CD14-positive monocyte (primary cell): ENCODE measurements at regions not wholly inside any gene's neighbourhood (a gene's known extent, or its start where the extent isn't known, plus 50 kb on each side); places are given as distances from the start of the nearest gene placed in this dataset.

Experiments
- DNase-seq, 3 donors: peaks; one replicate each; pipeline ENCODE4 v3.0.0-alpha.2; 2011 to 2022
- H2AFZ ChIP-seq: 2 replicates; pipeline ENCODE4 v1.6.0; 2012; ENCODE audit warnings: mild to moderate bottlenecking, low read depth, low read length, inconsistent platforms; ENCODE audit not compliant: insufficient read depth, poor library complexity, severe bottlenecking
- H3K27ac ChIP-seq, 2 donors: 1 replicate in 1 of 2; 2 replicates in 1 of 2; pipeline ENCODE4 v1.5.1; 2012 to 2013; ENCODE audit warnings: low read length in 2 of 2, control low read depth in 1 of 2, inconsistent platforms in 1 of 2, low read depth in 1 of 2, mild to moderate bottlenecking in 1 of 2
- H3K27me3 ChIP-seq, 2 donors: one replicate each; pipeline versions ENCODE4 v1.6.0 to v1.6.1; 2011 to 2013; ENCODE audit warnings: low read length in 2 of 2; ENCODE audit not compliant: control insufficient read depth in 2 of 2, insufficient read depth in 2 of 2
- H3K36me3 ChIP-seq, 2 donors: replicated peaks in 1 of 2; 1 replicate in 1 of 2; 2 replicates in 1 of 2; pipeline versions ENCODE4 v1.5.1 to v1.6.1; 2012 to 2013; ENCODE audit warnings: low read length in 2 of 2, control low read depth in 1 of 2, inconsistent platforms in 1 of 2, mild to moderate bottlenecking in 1 of 2; ENCODE audit not compliant: insufficient read depth in 2 of 2, control insufficient read depth in 1 of 2
- H3K4me1 ChIP-seq, 2 donors: 1 replicate in 1 of 2; 2 replicates in 1 of 2; pipeline versions ENCODE4 v1.5.1 to v1.6.1; 2012 to 2013; ENCODE audit warnings: low read length in 2 of 2, control low read depth in 1 of 2, inconsistent platforms in 1 of 2, mild to moderate bottlenecking in 1 of 2, moderate library complexity in 1 of 2; ENCODE audit not compliant: insufficient read depth in 2 of 2, control insufficient read depth in 1 of 2
- H3K4me2 ChIP-seq: replicated peaks from 2 replicates; pipeline ENCODE3; 2012; ENCODE audit warnings: low read length, moderate library complexity, mild to moderate bottlenecking; ENCODE audit not compliant: poor library complexity, severe bottlenecking; ENCODE audit errors: extremely low read depth
- H3K4me3 ChIP-seq, 3 experiments: fragments of 200-600 bp in 1 of 3; sonication (generic) in 1 of 3; replicated peaks in 1 of 3; 1 replicate in 2 of 3; 2 replicates in 1 of 3; pipeline ENCODE4 v1.5.1; 2011 to 2013; ENCODE audit warnings: low read length in 3 of 3, mild to moderate bottlenecking in 3 of 3, control low read depth in 2 of 3, low read depth in 2 of 3, inconsistent platforms in 1 of 3, moderate library complexity in 1 of 3
- H3K79me2 ChIP-seq: 2 replicates; pipeline ENCODE4 v1.6.0; 2012; ENCODE audit warnings: mild to moderate bottlenecking, control low read depth, inconsistent platforms, low read length, moderate library complexity; ENCODE audit not compliant: insufficient read depth
- H3K9ac ChIP-seq: 2 replicates; pipeline ENCODE4 v1.6.0; 2017; ENCODE audit warnings: low read length, mild to moderate bottlenecking; ENCODE audit not compliant: insufficient read depth, poor library complexity, severe bottlenecking
- H3K9me3 ChIP-seq, 2 donors: replicated peaks in 1 of 2; 1 replicate in 1 of 2; 2 replicates in 1 of 2; pipeline versions ENCODE4 v1.5.1 to v1.6.1; 2012 to 2013; ENCODE audit warnings: low read length in 2 of 2, control low read depth in 1 of 2; ENCODE audit not compliant: control insufficient read depth in 1 of 2, insufficient read depth in 1 of 2
- H4K20me1 ChIP-seq: 2 replicates; pipeline ENCODE4 v1.6.0; 2012; ENCODE audit warnings: mild to moderate bottlenecking, low read length, control low read depth, moderate library complexity; ENCODE audit not compliant: insufficient read depth
- H3K27ac Mint-ChIP-seq, 7 donors: one replicate each; pipeline ENCODE4 v1.8.0; 2020; ENCODE audit warnings: mild to moderate bottlenecking in 7 of 7, mixed read lengths in 7 of 7, moderate library complexity in 6 of 7, inconsistent platforms in 2 of 7
- H3K27me3 Mint-ChIP-seq, 3 donors: one replicate each; pipeline ENCODE4 v1.8.0; 2021 to 2022; ENCODE audit warnings: low read depth in 3 of 3, mild to moderate bottlenecking in 3 of 3, mixed read lengths in 3 of 3, moderate library complexity in 3 of 3, inconsistent platforms in 1 of 3
- H3K36me3 Mint-ChIP-seq, 2 donors: one replicate each; pipeline ENCODE4 v1.8.0; 2020; ENCODE audit warnings: mixed read lengths in 2 of 2, inconsistent platforms in 1 of 2, mild to moderate bottlenecking in 1 of 2
- H3K4me1 Mint-ChIP-seq: one replicate; pipeline ENCODE4 v1.8.0; 2020; ENCODE audit warnings: mild to moderate bottlenecking, mixed read lengths
- H3K4me3 Mint-ChIP-seq, 2 donors: one replicate each; pipeline ENCODE4 v1.8.0; 2020; ENCODE audit warnings: mild to moderate bottlenecking in 2 of 2, mixed read lengths in 2 of 2, moderate library complexity in 1 of 2
- H3K9me3 Mint-ChIP-seq, 7 donors: one replicate each; pipeline ENCODE4 v1.8.0; 2020 to 2022; ENCODE audit warnings: mixed read lengths in 7 of 7, mild to moderate bottlenecking in 6 of 7, moderate library complexity in 6 of 7, inconsistent platforms in 2 of 7
- WGBS: methylation state at CpG from one replicate; pipeline ENCODE4 v1.1.5; 2013; ENCODE audit warnings: missing lambda C conversion rate; ENCODE audit not compliant: insufficient coverage; 5-methylcytosine and 5-hydroxymethylcytosine counted together
- intact Hi-C, 2 donors: fragments of 100-400 bp; cut with micrococcal nuclease; formaldehyde crosslinking; loops; one replicate each; pipeline versions ENCODE4 v1.15.0 to v1.15.1; 2023
- TF ChIP-seq, protein P1 (sequence below): fragments of 200-600 bp; IDR thresholded peaks from one replicate; pipeline ENCODE4 v1.8.0; 2022; ENCODE audit warnings: antibody characterized with exemption, mild to moderate bottlenecking

GRCh38 chr18:65269375-65269774 lies 481.4 kb upstream of the CDH7 start:
- Mint-ChIP-seq H3K36me3 (no peaks in the 10 kb centered on the region), H3K4me1 (no peaks in the 10 kb centered on the region), H3K27me3 (no peaks in the 10 kb centered on the region)

DNA sequence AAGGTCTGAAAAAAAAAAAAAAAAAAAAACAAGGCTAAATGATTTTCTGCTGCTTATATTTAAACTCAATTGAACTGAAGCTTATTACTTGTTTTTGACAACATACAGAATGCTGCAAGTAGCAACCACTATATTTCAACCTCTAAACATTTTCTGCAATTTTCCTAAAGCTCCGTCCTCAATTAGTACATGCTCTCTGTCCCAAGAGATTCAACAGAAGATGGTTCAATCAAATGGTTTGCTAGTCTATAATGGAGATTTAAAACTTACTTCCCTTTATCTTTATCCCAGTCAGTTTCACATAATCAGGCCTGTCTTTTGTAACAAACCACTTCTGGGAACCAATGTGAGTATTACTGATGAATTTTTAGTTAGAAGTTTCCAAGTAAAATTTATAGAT lies 485.1 kb upstream of the CDH7 start:
- H4K20me1 ChIP-seq = no peaks in the 10 kb centered on the region
- H3K4me1 ChIP-seq = no peaks in the 10 kb centered on the region
- TF ChIP-seq, protein P1, sequence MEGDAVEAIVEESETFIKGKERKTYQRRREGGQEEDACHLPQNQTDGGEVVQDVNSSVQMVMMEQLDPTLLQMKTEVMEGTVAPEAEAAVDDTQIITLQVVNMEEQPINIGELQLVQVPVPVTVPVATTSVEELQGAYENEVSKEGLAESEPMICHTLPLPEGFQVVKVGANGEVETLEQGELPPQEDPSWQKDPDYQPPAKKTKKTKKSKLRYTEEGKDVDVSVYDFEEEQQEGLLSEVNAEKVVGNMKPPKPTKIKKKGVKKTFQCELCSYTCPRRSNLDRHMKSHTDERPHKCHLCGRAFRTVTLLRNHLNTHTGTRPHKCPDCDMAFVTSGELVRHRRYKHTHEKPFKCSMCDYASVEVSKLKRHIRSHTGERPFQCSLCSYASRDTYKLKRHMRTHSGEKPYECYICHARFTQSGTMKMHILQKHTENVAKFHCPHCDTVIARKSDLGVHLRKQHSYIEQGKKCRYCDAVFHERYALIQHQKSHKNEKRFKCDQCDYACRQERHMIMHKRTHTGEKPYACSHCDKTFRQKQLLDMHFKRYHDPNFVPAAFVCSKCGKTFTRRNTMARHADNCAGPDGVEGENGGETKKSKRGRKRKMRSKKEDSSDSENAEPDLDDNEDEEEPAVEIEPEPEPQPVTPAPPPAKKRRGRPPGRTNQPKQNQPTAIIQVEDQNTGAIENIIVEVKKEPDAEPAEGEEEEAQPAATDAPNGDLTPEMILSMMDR = no peak
- H3K36me3 ChIP-seq = no peaks in the 10 kb centered on the region
- Mint-ChIP-seq H3K27me3 (no peaks in the 10 kb centered on the region), H3K9me3 (peaks cover 0 to 3% (median 0%) of the 10 kb centered on the region in 7 donors), H3K36me3 (no peaks in the 10 kb centered on the region), H3K4me3 (no peak overlapping the region), H3K4me1 (no peaks in the 10 kb centered on the region), H3K27ac (no peak overlapping the region)
- H3K4me2 ChIP-seq = no peak overlapping the region
- intact Hi-C loops = no loop called here
- H3K79me2 ChIP-seq = no peaks in the 10 kb centered on the region
- H2AFZ ChIP-seq = no peak overlapping the region
- H3K4me3 ChIP-seq = no peak overlapping the region
- H3K9ac ChIP-seq = no peak overlapping the region
- no CpG with 5 or more reads among the region's 1 CpG for WGBS
- no peaks in the 10 kb centered on the region for H3K9me3 ChIP-seq
- no peaks in the 10 kb centered on the region for H3K27me3 ChIP-seq
- no peak for DNase-seq
- H3K27ac ChIP-seq = no peak overlapping the region

More at GRCh38 chr18:65269375-65269774, 481.4 kb upstream of the CDH7 start:
- no peak overlapping the region for H3K4me3 ChIP-seq
- H2AFZ ChIP-seq = no peak overlapping the region
- H3K27me3 ChIP-seq = no peaks in the 10 kb centered on the region
- no peak overlapping the region for H3K4me3 Mint-ChIP-seq
- H3K27ac Mint-ChIP-seq = no peak overlapping the region
- no peaks in the 10 kb centered on the region for H4K20me1 ChIP-seq
- TF ChIP-seq, protein P1 = no peak
- no peak overlapping the region for H3K9ac ChIP-seq
- H3K4me2 ChIP-seq = no peak overlapping the region
- no peaks in the 10 kb centered on the region for H3K4me1 ChIP-seq
- H3K9me3 ChIP-seq = no peaks in the 10 kb centered on the region
- H3K36me3 ChIP-seq = no peaks in the 10 kb centered on the region
- WGBS = no CpG with 5 or more reads among the region's 1 CpG
- peaks cover 0 to 5% (median 0%) of the 10 kb centered on the region in 7 donors for H3K9me3 Mint-ChIP-seq
- H3K79me2 ChIP-seq = no peaks in the 10 kb centered on the region
- H3K27ac ChIP-seq = no peak overlapping the region
- intact Hi-C loops = no loop called here
- no peak for DNase-seq
